ENCODE measurements at regions not wholly inside any gene's neighbourhood (a gene's known extent, or its start where the extent isn't known, plus 50 kb on each side); places are given as distances from the start of the nearest gene placed in this dataset.

- DNase-seq: no peak
Measured at GRCh38 chr4:20614816-20615215, 85.4 kb upstream of the PACRGL start.

GRCh38 chr4:20615486-20616260 is 84.6 kb upstream of the PACRGL start:
- DNase-seq: no peak

GRCh38 chr4:20616313-20616712 is 83.9 kb upstream of the PACRGL start:
- DNase-seq: no peak

GRCh38 chr4:20616848-20617247 is 83.4 kb upstream of the PACRGL start:
- no peak for DNase-seq

- no peak for DNase-seq
Measured at GRCh38 chr4:20617678-20618396, 82.4 kb upstream of the PACRGL start.

GRCh38 chr4:20618731-20619130 is 81.5 kb upstream of the PACRGL start:
- DNase-seq: no peak

- DNase-seq: no peak
Measured at GRCh38 chr4:20621476-20621875, 78.8 kb upstream of the PACRGL start.

GRCh38 chr4:20622701-20623100 is 77.6 kb upstream of the PACRGL start:
- no peak for DNase-seq

GRCh38 chr4:20623939-20624338 is 76.3 kb upstream of the PACRGL start:
- no peak for DNase-seq

GRCh38 chr4:20624793-20625374 is 75.4 kb upstream of the PACRGL start:
- no peak for DNase-seq

- no peak for DNase-seq
Measured at GRCh38 chr4:20625426-20625825, 74.8 kb upstream of the PACRGL start.

- no peak for DNase-seq
Measured at GRCh38 chr4:20626326-20627005, 73.8 kb upstream of the PACRGL start.

- no peak for DNase-seq
Measured at GRCh38 chr4:20627866-20628265, 72.4 kb upstream of the PACRGL start.

GRCh38 chr4:20629186-20630106 is 70.8 kb upstream of the PACRGL start:
- DNase-seq: no peak

- no peak for DNase-seq
Measured at GRCh38 chr4:20638825-20639224, 61.4 kb upstream of the PACRGL start.

GRCh38 chr4:20639346-20639745 is 60.9 kb upstream of the PACRGL start:
- DNase-seq: no peak

- DNase-seq: no peak
Measured at GRCh38 chr4:20640989-20641388, 59.3 kb upstream of the PACRGL start.

GRCh38 chr4:20641976-20642375 is 58.3 kb upstream of the PACRGL start:
- DNase-seq: no peak

GRCh38 chr4:20643631-20644030 is 56.6 kb upstream of the PACRGL start:
- no peak for DNase-seq

- DNase-seq: no peak
Measured at GRCh38 chr4:20645236-20645635, 55.0 kb upstream of the PACRGL start.

GRCh38 chr4:20646287-20646686 is 54.0 kb upstream of the PACRGL start:
- no peak for DNase-seq
